T-helper 22 cell (primary cell): ENCODE measurements at regions not wholly inside any gene's neighbourhood (a gene's known extent, or its start where the extent isn't known, plus 50 kb on each side); places are given as distances from the start of the nearest gene placed in this dataset.
"Not testable (repeated sequence)": the region's sequence is repeated elsewhere in the genome, so short reads cannot be mapped to it uniquely, and the experiment has no call there.

ENCODE experiments used
- DNase-seq: peaks from one replicate; pipeline ENCODE4 v3.0.0-alpha.2; 2020; ENCODE audit warnings: low read depth

DNA sequence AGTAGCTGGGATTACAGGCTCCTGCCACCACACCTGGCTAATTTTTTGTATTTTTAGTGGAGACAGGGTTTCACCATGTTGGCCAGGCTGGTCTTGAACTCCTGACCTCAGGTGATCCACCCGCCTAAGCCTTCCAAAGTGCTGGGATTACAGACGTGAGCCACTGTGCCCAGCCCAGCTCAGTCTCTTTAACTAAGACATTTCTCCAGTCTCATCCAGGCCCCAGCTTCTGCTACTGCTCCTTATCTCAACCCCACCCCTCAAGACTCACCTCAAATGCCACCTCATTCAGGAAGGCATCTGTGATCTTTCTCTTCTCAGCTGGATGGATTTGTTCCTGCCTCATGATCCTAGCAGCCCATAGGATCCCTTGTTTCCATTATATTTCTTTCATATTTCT lies 85.9 kb upstream of the GRAMD1B start:
- DNase-seq, result not testable (repeated sequence)

DNA sequence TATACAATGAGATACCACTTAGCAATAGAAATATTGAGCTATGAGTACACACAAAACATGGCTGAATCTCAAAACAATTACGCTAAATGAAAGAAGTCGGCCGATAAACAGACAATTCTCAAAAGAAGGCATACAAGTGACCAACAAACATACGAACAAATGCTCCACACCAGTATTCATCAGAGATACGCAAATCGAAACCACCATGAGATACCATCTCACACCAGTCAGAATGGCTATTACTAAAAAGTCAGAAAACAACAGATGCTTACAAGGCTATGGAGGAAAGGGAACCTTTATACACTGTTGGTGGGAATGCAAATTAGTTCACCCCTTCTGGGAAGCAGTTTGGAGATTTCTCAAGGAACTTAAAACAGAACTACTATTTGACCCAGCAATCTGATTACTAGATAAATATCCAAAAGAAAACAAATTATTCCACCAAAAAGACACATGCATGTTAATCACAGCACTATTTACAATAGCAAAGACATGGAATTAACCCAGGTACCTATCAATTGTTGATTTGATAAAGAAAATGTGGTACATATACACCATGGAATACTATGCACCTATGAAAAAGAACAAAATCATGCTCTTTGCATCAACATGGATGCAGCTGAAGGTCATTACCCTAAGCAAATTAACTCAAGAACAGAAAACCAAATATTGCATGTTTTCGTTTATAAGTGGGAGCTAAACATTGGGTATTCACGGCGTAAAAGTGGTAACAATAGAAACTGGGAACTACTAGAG lies 90.9 kb upstream of the GRAMD1B start:
- DNase-seq, result no peak

DNA sequence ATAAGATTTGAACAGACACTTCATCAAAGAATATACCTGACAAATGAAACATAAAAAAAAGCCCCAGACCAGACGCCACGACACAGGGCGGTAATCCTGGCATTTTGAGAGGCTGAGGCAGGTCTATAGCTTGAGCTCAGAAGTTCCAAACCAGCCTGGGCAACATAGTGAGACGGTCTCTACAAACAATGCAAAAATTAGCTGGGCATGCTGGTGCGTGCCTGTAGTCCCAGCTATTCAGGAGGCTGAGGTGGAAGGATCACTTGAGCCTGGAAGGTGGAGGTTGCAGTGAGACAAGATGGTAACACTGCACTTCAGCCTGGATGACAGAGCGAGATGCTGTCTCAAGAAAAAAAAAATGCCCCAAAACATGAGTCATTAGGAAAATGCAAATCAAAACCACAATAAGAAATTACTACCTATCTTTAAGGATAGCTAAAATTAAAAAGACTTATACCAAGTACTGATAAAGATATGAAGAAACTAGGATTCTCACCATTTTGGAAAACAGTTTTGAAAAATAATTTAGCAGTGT lies 91.7 kb upstream of the GRAMD1B start:
- DNase-seq, result no peak

DNA sequence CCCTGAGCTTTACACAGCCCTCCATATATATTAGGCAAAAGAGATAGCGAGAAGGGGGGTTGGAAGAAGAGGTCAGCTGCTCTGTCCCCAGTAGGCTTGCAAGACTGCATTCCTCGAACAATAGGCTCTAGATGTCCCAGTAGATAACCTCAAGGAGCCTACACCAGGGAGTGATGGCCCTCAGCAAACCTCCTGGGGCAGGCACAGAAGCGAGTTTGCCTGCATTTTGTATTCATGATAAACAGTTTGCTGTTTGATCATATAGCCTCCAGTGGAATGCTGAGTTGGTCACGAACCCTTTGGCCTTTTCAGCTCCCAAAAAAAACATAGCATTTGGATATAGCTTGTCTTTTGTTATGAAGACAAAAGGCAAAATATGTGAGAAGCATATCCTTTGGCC lies 95.1 kb upstream of the GRAMD1B start:
- no peak for DNase-seq

DNA sequence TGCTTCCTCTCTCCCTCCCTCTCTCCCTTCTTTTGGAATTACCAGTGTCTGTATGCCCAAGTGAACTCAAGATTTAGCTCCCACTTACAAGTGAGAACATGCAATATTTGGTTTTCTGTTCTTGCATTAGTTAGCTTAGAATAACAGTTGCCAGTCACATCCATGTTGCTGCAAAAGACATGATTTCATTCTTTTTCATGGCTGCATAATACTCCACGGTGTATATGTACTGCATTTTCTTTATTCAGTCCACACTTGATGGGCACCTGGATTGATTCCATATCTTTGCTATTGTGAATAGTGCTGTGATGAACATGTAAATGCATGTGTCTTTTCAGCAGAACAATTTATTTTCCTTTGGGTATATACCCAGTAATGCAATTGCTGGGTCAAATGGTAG lies 97.5 kb upstream of the GRAMD1B start:
- DNase-seq, result not testable (repeated sequence)

DNA sequence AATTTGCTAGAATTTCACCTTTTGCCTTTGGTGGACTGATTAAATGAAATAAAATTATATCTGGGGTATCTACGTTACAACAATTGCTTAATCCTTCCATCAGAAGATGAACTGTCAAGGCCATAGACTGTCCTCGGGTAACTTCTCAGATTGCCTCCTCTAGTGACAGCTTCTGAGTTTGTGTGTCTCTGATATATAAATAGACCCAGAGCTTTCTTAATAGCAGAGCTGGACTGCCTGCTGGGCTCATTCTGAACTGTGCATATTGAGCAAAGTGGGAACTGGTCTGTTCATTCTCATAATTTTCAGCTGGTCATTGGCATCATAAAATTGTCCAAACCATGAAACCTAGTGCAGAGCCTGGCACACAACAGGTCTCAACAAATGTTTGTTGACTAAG lies 99.1 kb upstream of the GRAMD1B start:
- no peak for DNase-seq

DNA sequence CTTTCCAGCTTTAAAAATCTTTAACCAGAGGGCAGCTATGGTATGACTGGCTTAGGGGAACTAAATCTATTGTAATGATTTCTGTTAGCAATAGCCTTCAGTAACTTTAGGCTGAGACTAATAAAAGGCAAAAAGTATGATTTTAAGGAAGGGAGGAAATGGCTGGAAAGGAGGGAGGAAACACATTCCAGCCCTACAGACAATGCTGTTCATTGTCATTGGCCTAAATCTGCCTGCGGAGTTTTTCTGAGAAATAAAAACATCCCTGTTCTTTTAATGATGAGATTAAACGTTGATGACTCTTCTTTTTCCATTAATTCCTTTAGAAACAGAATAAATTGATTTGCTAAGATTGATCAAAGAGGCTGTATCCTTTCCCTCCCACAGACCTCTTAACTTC lies 99.6 kb upstream of the GRAMD1B start:
- DNase-seq, result no peak

DNA sequence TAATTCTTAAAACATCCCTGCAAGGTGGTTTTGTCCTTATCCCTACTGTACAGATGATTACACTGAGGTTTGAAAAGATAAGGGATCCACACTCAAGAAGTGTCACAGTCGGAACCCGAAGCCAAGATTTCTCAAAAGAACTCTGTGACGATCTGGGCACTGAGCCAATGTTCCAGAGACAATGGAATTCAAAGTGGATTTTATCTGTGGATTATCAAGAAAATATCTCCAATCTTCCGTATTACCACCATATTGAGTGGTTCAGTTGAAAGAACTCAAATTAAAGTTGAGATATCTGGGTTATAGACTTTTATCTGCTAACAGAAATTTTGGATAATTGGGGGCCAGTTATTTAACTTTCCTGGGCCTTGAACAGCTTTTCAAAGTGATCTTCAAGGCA lies 100.0 kb upstream of the GRAMD1B start:
- no peak for DNase-seq

DNA sequence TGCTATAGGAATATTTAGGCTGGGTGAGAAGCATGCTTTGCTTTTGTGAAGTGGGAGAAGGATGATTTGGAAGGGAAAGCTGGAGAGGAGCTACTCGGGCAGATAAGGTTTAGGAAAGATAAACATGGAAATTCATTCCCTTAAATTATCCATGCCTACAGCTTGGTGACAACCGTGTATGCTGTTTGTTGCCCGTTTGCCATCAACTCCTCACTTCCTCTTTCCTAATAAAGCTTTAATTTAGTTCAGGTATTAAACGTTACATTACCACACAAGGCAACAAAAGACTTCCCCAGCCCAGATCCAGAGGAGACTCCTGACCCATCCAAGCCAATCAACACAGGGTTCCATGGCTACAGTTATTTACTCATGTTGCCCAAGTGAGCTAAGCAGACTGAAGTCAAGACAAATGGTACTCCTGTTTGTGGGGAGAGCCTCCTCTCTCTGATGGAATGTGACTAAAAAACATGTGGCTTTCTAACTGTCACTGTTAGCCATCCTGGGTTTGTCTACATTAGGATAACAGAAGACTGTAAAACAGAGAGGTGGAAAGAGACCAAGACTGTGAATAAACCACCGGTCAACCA lies 101.7 kb upstream of the GRAMD1B start:
- no peak for DNase-seq

DNA sequence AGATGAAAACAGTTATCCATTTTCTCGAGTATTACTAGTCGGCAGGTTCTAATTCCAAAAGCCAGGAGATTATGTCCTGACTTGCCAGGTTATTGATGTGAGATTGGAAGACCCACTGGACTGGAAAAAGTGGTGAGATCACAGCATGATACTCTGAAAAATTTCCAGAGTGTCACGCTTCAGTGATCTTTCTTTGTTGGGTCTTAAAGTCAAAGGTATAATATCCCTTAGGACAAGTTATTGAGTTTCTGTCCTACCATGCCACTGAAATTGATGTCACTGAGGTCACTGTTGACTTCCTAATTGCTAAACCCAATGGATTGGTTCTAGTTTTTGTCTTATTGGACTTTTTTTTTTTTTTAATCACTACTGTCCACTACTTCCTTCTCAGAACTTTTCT lies 104.5 kb upstream of the GRAMD1B start:
- DNase-seq, result no peak

DNA sequence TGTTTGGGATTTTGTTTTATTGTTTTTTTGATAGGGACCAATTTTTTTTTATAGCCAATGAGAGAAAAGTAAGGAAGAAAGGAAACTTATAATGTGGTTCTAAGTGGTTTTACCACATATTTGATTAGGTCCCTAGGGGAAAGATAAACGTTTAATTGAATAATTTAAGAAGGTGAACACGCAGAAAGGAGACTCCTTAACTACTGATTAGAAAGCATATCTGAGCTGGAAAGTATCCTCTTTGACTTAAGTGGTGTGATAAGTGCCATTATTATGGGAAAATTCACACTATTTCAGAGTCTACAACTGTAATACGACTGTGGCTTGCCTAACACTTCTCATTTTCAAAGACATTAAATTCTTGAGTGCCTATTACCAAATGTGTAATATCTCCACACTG lies 106.5 kb upstream of the GRAMD1B start:
- no peak for DNase-seq

DNA sequence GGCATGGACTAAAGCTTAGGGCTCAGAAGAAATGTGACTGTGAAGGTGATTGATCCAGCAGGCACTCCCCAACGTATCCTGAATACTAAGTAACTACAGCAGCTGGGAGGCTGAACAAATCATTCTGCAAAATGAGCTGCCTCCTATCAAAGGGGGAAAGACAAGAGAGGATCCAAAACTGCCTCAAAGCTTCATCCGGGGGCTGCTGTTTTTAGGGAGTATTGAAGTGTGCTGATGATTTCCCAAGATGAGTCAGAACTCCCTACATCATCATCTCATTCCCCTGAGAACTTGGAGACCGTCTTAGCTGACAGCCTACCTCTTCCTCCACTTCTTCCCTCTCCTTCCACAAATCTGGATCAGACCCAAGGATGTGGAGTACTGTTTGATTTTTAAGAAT lies 108.4 kb upstream of the GRAMD1B start:
- DNase-seq, result no peak

DNA sequence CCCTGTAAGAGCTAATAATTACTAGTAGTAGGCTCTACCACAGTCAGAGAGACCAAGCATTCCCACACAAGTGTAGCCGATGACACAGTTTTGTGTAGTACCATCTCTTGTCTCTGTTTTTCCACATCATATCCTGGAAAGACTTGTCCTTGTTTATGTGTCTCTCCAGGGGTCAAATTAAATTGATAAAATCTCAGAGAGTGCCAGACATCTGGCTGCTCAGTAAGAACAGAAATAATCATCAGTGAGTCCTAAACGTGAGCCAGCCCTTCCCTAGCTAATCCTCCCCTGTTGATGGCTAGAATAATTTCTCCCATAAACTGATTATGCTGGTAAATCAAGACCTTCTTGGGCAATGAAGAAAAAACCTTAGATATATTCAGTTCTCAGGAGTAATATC lies 111.4 kb upstream of the GRAMD1B start:
- DNase-seq, result no peak

DNA sequence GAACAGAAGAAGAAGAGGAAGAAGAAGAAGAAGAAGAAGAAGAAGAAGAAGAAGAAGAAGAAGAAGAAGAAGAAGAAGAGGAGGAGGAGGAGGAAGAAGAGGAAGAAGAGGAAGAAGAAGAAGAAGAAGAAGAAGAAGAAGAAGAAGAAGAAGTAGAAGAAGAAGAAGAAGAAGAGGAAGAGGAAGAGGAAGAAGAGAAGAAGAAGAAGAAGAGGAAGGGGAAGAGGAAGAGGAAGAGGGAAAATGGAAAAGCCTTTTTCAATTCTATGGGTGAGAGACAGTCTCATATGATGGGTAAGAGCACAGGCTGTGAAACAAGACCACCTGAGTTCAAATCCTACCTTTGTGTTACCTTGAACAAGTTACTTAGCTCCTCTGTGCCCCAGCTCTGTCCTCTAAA lies 111.9 kb upstream of the GRAMD1B start:
- not testable (repeated sequence) for DNase-seq

DNA sequence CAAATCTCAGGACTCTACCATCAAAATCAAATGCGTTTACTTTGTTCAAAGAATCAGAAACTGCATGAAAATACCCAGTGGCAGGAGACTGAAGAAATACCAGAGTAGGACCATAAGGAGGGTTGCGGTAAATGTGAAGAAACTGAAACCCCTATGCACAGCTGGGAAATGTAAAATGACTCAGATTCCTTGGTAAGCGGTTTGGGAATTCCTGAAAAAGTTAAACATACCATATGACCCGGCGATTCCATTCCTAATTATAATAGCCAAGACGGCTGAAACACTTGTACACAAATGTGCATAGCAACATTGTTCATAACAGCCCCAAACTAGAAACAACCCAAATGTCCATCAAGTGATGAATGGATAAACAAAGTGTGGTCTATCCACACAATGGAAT lies 114.1 kb upstream of the GRAMD1B start:
- DNase-seq, result no peak

DNA sequence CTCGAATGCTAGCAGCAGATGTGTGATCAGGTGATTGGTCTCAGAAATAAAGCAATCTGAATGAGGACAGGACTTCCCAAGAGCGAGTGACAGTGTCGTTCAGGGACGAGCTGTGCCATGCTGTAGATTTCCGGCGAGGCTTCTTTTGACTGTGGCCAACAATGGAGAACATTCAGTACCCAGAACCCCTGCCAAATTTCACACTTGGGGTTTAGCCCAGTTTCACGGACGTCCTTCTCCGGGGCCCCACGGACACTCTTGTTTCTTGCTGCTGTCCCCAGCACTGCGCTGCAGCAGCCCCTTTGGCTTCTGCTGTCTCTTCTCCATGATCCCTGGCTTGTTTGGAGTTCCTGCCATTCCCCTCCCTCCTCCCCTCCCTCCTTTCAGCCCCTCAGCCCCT lies 115.1 kb upstream of the GRAMD1B start:
- DNase-seq, result no peak

DNA sequence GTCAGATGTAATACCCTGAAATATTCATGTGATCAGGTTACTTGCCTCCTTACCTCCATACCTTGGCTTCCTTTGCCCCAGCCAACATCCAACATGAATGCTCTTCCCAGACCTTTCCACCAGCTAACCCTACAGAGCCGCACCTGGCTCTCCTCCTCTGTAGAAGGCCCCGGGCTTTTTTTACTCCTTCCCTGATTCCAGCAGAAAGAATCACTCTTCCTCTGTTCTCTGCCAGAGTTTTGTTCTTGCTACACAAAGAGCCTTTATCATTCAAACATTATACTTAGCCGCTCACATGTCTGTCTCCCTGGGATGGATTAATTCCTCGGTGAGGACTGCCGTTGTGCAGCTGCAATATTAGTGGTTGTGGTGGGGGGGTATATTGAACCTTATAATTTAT lies 116.8 kb upstream of the GRAMD1B start:
- no peak for DNase-seq

DNA sequence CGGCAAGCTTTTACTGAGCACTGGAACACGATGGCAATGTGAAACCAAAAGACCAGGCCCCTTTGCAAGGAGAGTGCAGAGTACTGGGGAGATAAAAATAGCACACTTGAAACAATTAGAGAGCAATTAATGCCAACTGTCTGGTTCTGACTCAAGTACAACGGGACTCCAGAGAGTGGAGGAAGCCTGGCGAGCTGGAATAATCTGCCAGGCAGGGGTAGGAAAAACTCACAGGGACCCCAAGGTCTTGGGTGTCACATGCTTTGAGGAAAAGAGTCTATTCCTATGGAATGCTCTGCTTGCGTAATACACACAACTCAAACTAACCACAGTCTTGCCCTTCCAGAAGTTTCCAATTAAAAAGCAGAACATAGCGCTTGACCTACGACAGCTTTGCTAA lies 113.0 kb upstream of the CLMP start:
- no peak for DNase-seq

DNA sequence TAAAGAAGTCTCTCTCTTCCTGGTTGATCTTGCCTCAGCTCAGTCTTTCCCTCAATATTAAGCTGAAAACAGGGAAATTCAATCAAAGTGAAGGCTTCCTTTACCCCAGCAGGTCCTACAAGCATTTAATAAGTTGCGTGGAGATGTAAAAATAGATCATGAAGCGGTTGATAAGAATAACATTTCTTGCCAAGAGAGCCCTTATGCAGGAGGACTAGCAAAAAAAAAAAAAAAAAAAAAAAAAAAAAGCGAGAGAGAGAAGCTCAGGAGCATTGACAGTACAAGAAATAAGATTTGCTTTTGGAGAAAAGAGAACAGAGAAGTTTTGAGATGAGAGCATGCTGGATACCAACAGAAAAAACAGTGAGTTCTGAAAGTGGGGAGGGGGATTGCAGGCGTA lies 112.2 kb upstream of the CLMP start:
- DNase-seq, result no peak

DNA sequence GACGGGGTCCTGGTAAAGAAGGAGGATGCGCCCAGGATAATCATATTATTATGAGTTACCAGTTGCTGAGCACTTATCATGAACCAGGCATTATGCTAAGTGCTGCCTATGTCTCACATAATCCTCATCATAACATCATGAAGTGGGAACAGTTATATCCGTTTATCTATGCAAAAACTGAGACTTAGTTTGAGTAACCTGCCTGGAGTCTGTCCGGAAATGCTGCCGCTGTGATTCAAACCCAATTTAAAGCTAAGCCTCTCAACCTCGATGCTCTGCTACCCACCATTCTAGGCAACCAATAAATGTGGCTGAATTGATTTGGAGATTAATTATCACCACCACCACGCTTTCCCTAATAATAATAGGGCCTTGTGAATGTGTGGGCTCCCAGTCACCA lies 111.5 kb upstream of the CLMP start:
- no peak for DNase-seq

DNA sequence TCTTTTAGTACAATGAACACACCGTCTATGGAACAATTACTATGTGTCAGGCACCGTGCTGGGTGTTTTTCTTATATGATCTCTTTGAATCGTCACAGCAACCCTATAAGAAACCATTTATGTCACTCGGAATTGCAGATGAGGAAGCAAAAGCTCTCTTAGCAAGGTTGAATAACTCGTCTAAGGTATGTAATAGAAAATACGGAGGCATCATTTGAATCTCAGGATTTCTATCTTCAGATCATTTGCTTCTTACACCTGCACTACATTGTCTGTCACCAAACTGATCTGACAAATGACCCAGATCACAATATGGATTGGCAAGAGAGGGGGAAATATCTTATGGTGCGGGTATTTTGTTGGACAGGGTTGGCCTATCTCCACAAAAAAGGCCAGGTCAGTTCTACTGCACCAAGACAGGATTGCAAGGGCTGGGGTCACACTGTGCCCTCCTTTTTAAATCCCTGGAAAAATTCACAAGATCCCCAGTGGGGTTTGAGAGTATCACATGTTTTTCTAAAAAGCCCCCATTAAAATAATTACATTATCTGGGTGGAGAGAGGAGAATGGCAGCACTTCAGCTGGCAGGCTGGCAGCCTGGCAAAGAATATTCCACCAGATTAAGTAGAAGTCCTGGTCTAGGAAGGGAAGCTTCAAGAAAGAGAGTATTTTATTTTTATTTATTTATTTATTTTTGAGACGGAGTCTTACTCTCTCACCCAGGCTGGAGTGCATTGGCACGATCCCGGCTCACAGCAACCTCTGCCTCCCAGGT lies 110.7 kb upstream of the CLMP start:
- no peak for DNase-seq

DNA sequence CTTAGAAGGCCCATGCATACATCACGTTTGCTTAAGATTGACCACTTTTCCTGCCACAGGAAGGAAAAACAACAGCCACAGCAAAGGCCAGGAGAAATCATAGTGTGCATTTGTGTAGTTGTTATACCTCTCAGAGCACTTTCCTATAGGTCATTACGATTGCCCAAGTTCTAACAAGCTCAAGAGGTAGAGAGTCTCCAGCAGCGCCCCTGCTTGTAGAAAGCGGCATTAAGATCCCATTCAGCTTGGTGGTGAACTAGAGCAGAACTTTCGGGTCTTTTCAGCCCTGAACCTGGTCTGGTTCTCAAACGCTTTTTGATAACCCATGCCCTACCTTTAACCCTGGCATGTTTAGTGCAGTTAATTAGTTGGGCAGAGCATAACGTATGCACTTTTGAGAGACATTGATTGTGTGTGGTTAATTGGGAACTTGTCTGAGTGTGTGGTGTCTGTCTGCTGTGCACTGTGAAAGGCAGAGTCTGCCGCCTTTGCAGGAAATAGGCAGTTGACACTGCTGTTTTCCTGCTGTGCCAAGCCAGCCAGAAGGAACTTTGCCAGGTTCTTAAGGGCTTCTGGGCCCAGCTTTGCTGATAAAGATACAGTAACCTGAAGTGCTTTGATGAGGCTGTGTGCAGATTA lies 109.9 kb upstream of the CLMP start:
- no peak for DNase-seq

DNA sequence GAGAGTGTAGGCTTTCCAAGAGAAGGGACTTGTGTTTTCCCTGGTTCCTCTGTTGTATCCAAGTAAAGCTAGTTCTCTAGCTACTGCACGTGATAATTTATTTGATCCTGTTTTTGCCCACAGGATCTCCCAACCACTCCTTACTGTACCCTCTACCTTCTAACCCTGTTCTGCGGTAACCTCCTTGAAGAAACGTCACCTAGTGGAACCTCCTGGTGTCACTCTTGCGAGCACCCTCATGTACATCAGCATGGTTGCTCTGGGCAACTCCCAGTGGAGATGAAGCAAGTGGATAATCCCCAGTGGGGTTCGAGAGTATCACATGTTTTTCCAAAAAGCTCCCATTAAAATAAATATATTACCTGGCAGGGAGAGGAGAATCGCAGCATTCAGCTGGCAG lies 108.9 kb upstream of the CLMP start:
- DNase-seq, result no peak
